SK-N-SH treated with all-trans-retinoic acid at 6 μM for 48 hours (cell line): ENCODE measurements at regions not wholly inside any gene's neighbourhood (a gene's known extent, or its start where the extent isn't known, plus 50 kb on each side); places are given as distances from the start of the nearest gene placed in this dataset.

Source experiments
- ATAC-seq: fragments of 200-7000 bp; cut with Tn5 transposase; 3 replicates; pipeline ENCODE4 v1.9.1; 2020; ENCODE audit warnings: mild to moderate bottlenecking, moderate library complexity
- ARNTL ChIP-seq: fragments of 450-650 bp; formaldehyde crosslinking; IDR thresholded peaks from 2 replicates; pipeline ENCODE4 v1.5.0; 2020; ENCODE audit warnings: low read depth, mild to moderate bottlenecking, moderate library complexity, borderline replicate concordance
- BACH2 ChIP-seq: fragments of 250-450 bp; sonication (Bioruptor Pico); IDR thresholded peaks from 2 replicates; pipeline ENCODE4 v1.9.0; 2021; ENCODE audit warnings: mild to moderate bottlenecking, borderline replicate concordance
- CREB5 ChIP-seq: fragments of 250-450 bp; sonication (Bioruptor Pico); IDR thresholded peaks from 2 replicates; pipeline ENCODE4 v1.5.1; 2020; ENCODE audit warnings: low read depth, mild to moderate bottlenecking, moderate library complexity
- CSDC2 ChIP-seq: fragments of 250-450 bp; sonication (Bioruptor Pico); IDR thresholded peaks from 2 replicates; pipeline ENCODE4 v1.5.0; 2020; ENCODE audit warnings: mild to moderate bottlenecking, moderate library complexity
- CSRNP3 ChIP-seq: fragments of 250-450 bp; sonication (Bioruptor Pico); IDR thresholded peaks from 2 replicates; pipeline ENCODE4 v1.5.1; 2021; ENCODE audit warnings: mild to moderate bottlenecking, moderate library complexity
- ESRRG ChIP-seq: fragments of 250-450 bp; sonication (Bioruptor Pico); IDR thresholded peaks from 2 replicates; pipeline ENCODE4 v1.6.1; 2021; ENCODE audit warnings: mild to moderate bottlenecking
- GLIS3 ChIP-seq: fragments of 250-450 bp; sonication (Bioruptor Pico); IDR thresholded peaks from 2 replicates; pipeline ENCODE4 v1.5.0; 2020; ENCODE audit warnings: mild to moderate bottlenecking, moderate library complexity
- PATZ1 ChIP-seq: fragments of 250-450 bp; sonication (Bioruptor Pico); IDR thresholded peaks from 2 replicates; pipeline ENCODE4 v1.8.0; 2020; ENCODE audit warnings: mild to moderate bottlenecking, moderate library complexity, borderline replicate concordance
- POU6F1 ChIP-seq: fragments of 250-450 bp; sonication (Bioruptor Pico); IDR thresholded peaks from 2 replicates; pipeline ENCODE4 v1.8.0; 2021; ENCODE audit warnings: low read depth, mild to moderate bottlenecking, moderate library complexity, borderline replicate concordance
- PPARA ChIP-seq: fragments of 250-450 bp; sonication (Bioruptor Pico); IDR thresholded peaks from 2 replicates; pipeline ENCODE4 v1.5.0; 2020; ENCODE audit warnings: mild to moderate bottlenecking, borderline replicate concordance
- RARB ChIP-seq: fragments of 250-450 bp; sonication (Bioruptor Pico); IDR thresholded peaks from 2 replicates; pipeline ENCODE4 v1.8.0; 2021; ENCODE audit warnings: mild to moderate bottlenecking, moderate library complexity
- TCF4 ChIP-seq: fragments of 250-450 bp; sonication (Bioruptor Pico); IDR thresholded peaks from 2 replicates; pipeline ENCODE4 v1.8.0; 2021; ENCODE audit warnings: mild to moderate bottlenecking, moderate library complexity, borderline replicate concordance
- TOX ChIP-seq: fragments of 250-450 bp; sonication (Bioruptor Pico); IDR thresholded peaks from 2 replicates; pipeline ENCODE4 v1.8.0; 2021; ENCODE audit warnings: mild to moderate bottlenecking, moderate library complexity, borderline replicate concordance
- TSHZ2 ChIP-seq: fragments of 250-450 bp; sonication (Bioruptor Pico); IDR thresholded peaks from 2 replicates; pipeline ENCODE4 v1.5.0; 2020; ENCODE audit warnings: mild to moderate bottlenecking, moderate library complexity
- ZC3H10 ChIP-seq: fragments of 250-450 bp; sonication (Bioruptor Pico); IDR thresholded peaks from 2 replicates; pipeline ENCODE4 v1.5.1; 2021; ENCODE audit warnings: mild to moderate bottlenecking, moderate library complexity
- ZFP30 ChIP-seq: fragments of 450-650 bp; formaldehyde crosslinking; IDR thresholded peaks from 2 replicates; pipeline ENCODE4 v1.5.0; 2022; ENCODE audit warnings: mild to moderate bottlenecking, moderate library complexity
- ZNF565 ChIP-seq: fragments of 450-650 bp; formaldehyde crosslinking; conservative IDR thresholded peaks from 2 replicates; pipeline ENCODE4 v1.5.0; 2020; ENCODE audit warnings: low read depth, mild to moderate bottlenecking, moderate library complexity
- ZNF8 ChIP-seq: fragments of 450-650 bp; formaldehyde crosslinking; IDR thresholded peaks from 2 replicates; pipeline ENCODE4 v1.5.0; 2020; ENCODE audit warnings: mild to moderate bottlenecking, moderate library complexity

- TF ChIP-seq TOX (CRISPR knock-in tag) (no peak), ARNTL (no peak), ZFP30 (CRISPR knock-in tag) (no peak), CSDC2 (no peak), ZC3H10 (CRISPR knock-in tag) (no peak), RARB (CRISPR knock-in tag) (no peak), ESRRG (CRISPR knock-in tag) (no peak), ZNF565 (CRISPR knock-in tag) (no peak), TSHZ2 (no peak), CSRNP3 (CRISPR knock-in tag) (no peak), CREB5 (CRISPR knock-in tag) (no peak), ZNF8 (CRISPR knock-in tag) (no peak)
- ATAC-seq = no peak
Measured at GRCh38 chr7:22066522-22066921, 120.8 kb upstream of the CDCA7L start.

GRCh38 chr7:22064816-22065215 is 119.1 kb upstream of the CDCA7L start:
- TF ChIP-seq PATZ1 (CRISPR knock-in tag) = no peak
- TF ChIP-seq POU6F1 (CRISPR knock-in tag) = no peak
- TF ChIP-seq BACH2 (CRISPR knock-in tag) = no peak
- TF ChIP-seq ZNF565 (CRISPR knock-in tag) = no peak
- TF ChIP-seq TCF4 (CRISPR knock-in tag) = no peak
- no peak for TF ChIP-seq TSHZ2
- ATAC-seq = no peak

GRCh38 chr7:22061775-22062174 is 116.1 kb upstream of the CDCA7L start:
- no peak for TF ChIP-seq TCF4 (CRISPR knock-in tag)
- no peak for TF ChIP-seq ZFP30 (CRISPR knock-in tag)
- no peak for TF ChIP-seq ESRRG (CRISPR knock-in tag)
- TF ChIP-seq ZC3H10 (CRISPR knock-in tag) = no peak
- no peak for TF ChIP-seq TSHZ2
- TF ChIP-seq ZNF565 (CRISPR knock-in tag) = no peak
- no peak for TF ChIP-seq GLIS3
- no peak for TF ChIP-seq CREB5 (CRISPR knock-in tag)
- no peak for TF ChIP-seq ARNTL
- TF ChIP-seq PPARA (CRISPR knock-in tag) = no peak
- no peak for ATAC-seq
